Liver (tissue), 8 donors: ENCODE measurements at regions not wholly inside any gene's neighbourhood (a gene's known extent, or its start where the extent isn't known, plus 50 kb on each side); places are given as distances from the start of the nearest gene placed in this dataset.

Experiments
- DNase-seq: peaks from one replicate; pipeline ENCODE4 v3.0.0-alpha.2; 2017; ENCODE audit warnings: low spot score
- H3K27ac ChIP-seq, 2 donors: one replicate each; pipeline ENCODE4 v1.7.0; 2013; ENCODE audit warnings: inconsistent platforms in 2 of 2, low read length in 2 of 2, control low read depth in 1 of 2, low read depth in 1 of 2, mild to moderate bottlenecking in 1 of 2
- H3K27me3 ChIP-seq, 4 donors: one replicate each; pipeline versions ENCODE4 v1.6.1 to v1.7.0; 2013; ENCODE audit warnings: low read length in 3 of 4, inconsistent platforms in 1 of 4, mild to moderate bottlenecking in 1 of 4, moderate library complexity in 1 of 4; ENCODE audit not compliant: control insufficient read depth in 4 of 4, insufficient read depth in 4 of 4
- H3K36me3 ChIP-seq, 4 donors: one replicate each; pipeline versions ENCODE4 v1.6.1 to v1.7.0; 2013; ENCODE audit warnings: low read length in 3 of 4, mild to moderate bottlenecking in 3 of 4, low read depth in 1 of 4, moderate library complexity in 1 of 4; ENCODE audit not compliant: control insufficient read depth in 4 of 4, insufficient read depth in 3 of 4
- H3K4me1 ChIP-seq, 4 donors: one replicate each; pipeline versions ENCODE4 v1.6.1 to v1.7.0; 2013; ENCODE audit warnings: low read length in 3 of 4, mild to moderate bottlenecking in 3 of 4, moderate library complexity in 1 of 4; ENCODE audit not compliant: control insufficient read depth in 4 of 4, insufficient read depth in 4 of 4
- H3K4me3 ChIP-seq, 3 donors: one replicate each; pipeline versions ENCODE4 v1.6.1 to v1.7.0; 2013; ENCODE audit warnings: low read length in 3 of 3, control low read depth in 1 of 3, low read depth in 1 of 3, mild to moderate bottlenecking in 1 of 3
- H3K9ac ChIP-seq, 2 donors: one replicate each; pipeline ENCODE4 v1.7.0; 2013; ENCODE audit warnings: low read length in 2 of 2, mild to moderate bottlenecking in 2 of 2, moderate library complexity in 2 of 2, control low read depth in 1 of 2, low read depth in 1 of 2
- H3K9me3 ChIP-seq, 4 donors: one replicate each; pipeline versions ENCODE4 v1.6.1 to v1.7.0; 2013; ENCODE audit warnings: low read length in 3 of 4; ENCODE audit not compliant: control insufficient read depth in 4 of 4
- ATF3 ChIP-seq: IDR thresholded peaks from 2 replicates; pipeline ENCODE4 v1.6.1; 2016; ENCODE audit warnings: antibody characterized with exemption
- CTCF ChIP-seq: fragments of 150-350 bp; IDR thresholded peaks from 2 replicates; pipeline ENCODE4 v1.5.1; 2017; ENCODE audit warnings: improper control_type of control experiment, low read depth, low read length; ENCODE audit not compliant: missing input control
- EGR1 ChIP-seq, 2 donors: IDR thresholded peaks; 2 replicates each; pipeline ENCODE4 v1.6.1; 2016 to 2018; ENCODE audit warnings: antibody characterized with exemption in 2 of 2, low read depth in 2 of 2
- FOXA1 ChIP-seq: IDR thresholded peaks from 2 replicates; pipeline ENCODE4 v1.6.1; 2016; ENCODE audit warnings: antibody characterized with exemption
- FOXA2 ChIP-seq: IDR thresholded peaks from 2 replicates; pipeline ENCODE4 v1.6.1; 2016; ENCODE audit warnings: antibody characterized with exemption
- GABPA ChIP-seq, 2 donors: IDR thresholded peaks in 1 of 2; conservative IDR thresholded peaks in 1 of 2; 2 replicates each; pipeline ENCODE4 v1.6.1; 2016; ENCODE audit warnings: antibody characterized with exemption in 2 of 2, mild to moderate bottlenecking in 1 of 2, moderate library complexity in 1 of 2
- HNF4A ChIP-seq, 2 donors: conservative IDR thresholded peaks; 2 replicates each; pipeline ENCODE4 v1.6.1; 2016; ENCODE audit warnings: antibody characterized with exemption in 2 of 2, mild to moderate bottlenecking in 2 of 2
- HNF4G ChIP-seq: IDR thresholded peaks from 2 replicates; pipeline ENCODE4 v1.6.1; 2016; ENCODE audit warnings: antibody characterized with exemption
- JUND ChIP-seq, 2 donors: IDR thresholded peaks; 2 replicates each; pipeline ENCODE4 v1.6.1; 2016; ENCODE audit warnings: antibody characterized with exemption in 2 of 2
- RAD21 ChIP-seq, 2 donors: IDR thresholded peaks; 2 replicates each; pipeline ENCODE4 v1.6.1; 2016; ENCODE audit warnings: antibody characterized with exemption in 2 of 2, mild to moderate bottlenecking in 2 of 2
- RXRA ChIP-seq, 2 donors: IDR thresholded peaks; 2 replicates each; pipeline ENCODE4 v1.6.1; 2017 to 2018; ENCODE audit warnings: antibody characterized with exemption in 2 of 2, mild to moderate bottlenecking in 1 of 2
- YY1 ChIP-seq: IDR thresholded peaks from 2 replicates; pipeline ENCODE4 v1.6.1; 2016; ENCODE audit warnings: antibody characterized with exemption, mild to moderate bottlenecking
- WGBS: extraction: QIAGEN DNeasy Blood & Tissue Kit; methylation state at CpG from one replicate; pipeline ENCODE4 v1.1.7; 2013; 5-methylcytosine and 5-hydroxymethylcytosine counted together
- donor health status: healthy.
- donor health status: healthy.
- donor health status: healthy.
- donor health status: healthy.
- donor health status: healthy.

GRCh38 chr16:35564889-35565288 is 2105.5 kb downstream of the TP53TG3F start (continued):
- TF ChIP-seq RXRA (IDR thresholded peaks at IDR 0.05) (no peak), FOXA1 (no peak), ATF3 (no peak), JUND (IDR thresholded peaks at IDR 0.05) (no peak), RAD21 (IDR thresholded peaks at IDR 0.05) (no peak), YY1 (no peak)

- Histone ChIP-seq H3K4me1 (no peaks in the 10 kb centered on the region), H3K9ac (no peak overlapping the region), H3K36me3 (no peaks in the 10 kb centered on the region), H3K27me3 (no peaks in the 10 kb centered on the region), H3K27ac (no peak overlapping the region), H3K9me3 (peaks cover 0 to 2% (median under 1%) of the 10 kb centered on the region in 4 donors), H3K4me3 (no peak overlapping the region)
- no peak for TF ChIP-seq CTCF
- no peak for TF ChIP-seq FOXA2
- TF ChIP-seq EGR1 (IDR thresholded peaks at IDR 0.05; ENCODE audit: low read depth in 2 of 2): no peak
- TF ChIP-seq HNF4G: no peak
- DNase-seq: no peak
- WGBS: 78% methylated on average over 1 of the region's 1 CpG
Observed at GRCh38 chr16:35565626-35566025, 2106.2 kb downstream of the TP53TG3F start.

- H3K4me1 ChIP-seq: no peaks in the 10 kb centered on the region
- H3K9ac ChIP-seq: no peak overlapping the region
- no peak overlapping the region for H3K4me3 ChIP-seq
- H3K36me3 ChIP-seq: no peaks in the 10 kb centered on the region
- no peak overlapping the region for H3K27ac ChIP-seq
- H3K27me3 ChIP-seq: no peaks in the 10 kb centered on the region
- peaks cover 0 to 2% (median 1%) of the 10 kb centered on the region in 4 donors for H3K9me3 ChIP-seq
- TF ChIP-seq HNF4A (conservative IDR thresholded peaks at IDR 0.05) (peak in 1 of 2 donors; percentile 48), GABPA (IDR thresholded peaks at IDR 0.05 in 1 of 2, conservative IDR thresholded peaks at IDR 0.05 in 1 of 2) (no peak), RXRA (IDR thresholded peaks at IDR 0.05) (peak in 1 of 2 donors; percentile 21)
- no peak for DNase-seq
Observed at GRCh38 chr16:35569413-35569812, 2110.0 kb downstream of the TP53TG3F start.

GRCh38 chr16:35570946-35571345 is 2111.5 kb downstream of the TP53TG3F start:
- Histone ChIP-seq H3K9ac (no peak overlapping the region), H3K27me3 (no peaks in the 10 kb centered on the region), H3K4me3 (no peak overlapping the region), H3K9me3 (peaks cover 0 to 2% (median 1%) of the 10 kb centered on the region in 4 donors), H3K4me1 (no peaks in the 10 kb centered on the region), H3K27ac (no peak overlapping the region), H3K36me3 (no peaks in the 10 kb centered on the region)
- TF ChIP-seq YY1 (no peak), RXRA (IDR thresholded peaks at IDR 0.05) (no peak), CTCF (no peak)
- WGBS: 37% methylated on average over 2 of the region's 2 CpGs
- no peak for DNase-seq
